H1 (cell line): ENCODE measurements at regions not wholly inside any gene's neighbourhood (a gene's known extent, or its start where the extent isn't known, plus 50 kb on each side); places are given as distances from the start of the nearest gene placed in this dataset.

Experiments
- CHD1 ChIP-seq: IDR thresholded peaks from 2 replicates; pipeline ENCODE4 v1.6.1; 2012; ENCODE audit warnings: low read depth, low read length, improper control_type of control experiment
- CREB1 ChIP-seq: IDR thresholded peaks from 2 replicates; pipeline ENCODE4 v1.6.1; 2012; ENCODE audit warnings: inconsistent platforms
- EZH2 ChIP-seq: fragments of 200-600 bp; sonication (generic); IDR thresholded peaks from 2 replicates; pipeline ENCODE4 v1.7.1; 2012; ENCODE audit warnings: low read depth, mild to moderate bottlenecking, moderate library complexity, low read length, inconsistent platforms; ENCODE audit not compliant: severe bottlenecking
- SP4 ChIP-seq: IDR thresholded peaks from 2 replicates; pipeline ENCODE4 v1.6.1; 2012; ENCODE audit warnings: low read length, inconsistent platforms
- SRF ChIP-seq: IDR thresholded peaks from 2 replicates; pipeline ENCODE4 v1.6.1; 2011; ENCODE audit warnings: mild to moderate bottlenecking, low read depth, low read length, moderate library complexity
- TAF7 ChIP-seq: optimal IDR thresholded peaks from 2 replicates; pipeline ENCODE3; 2011; ENCODE audit warnings: low read depth, mild to moderate bottlenecking, inconsistent platforms, low read length, moderate library complexity, borderline replicate concordance
- TF ChIP-seq, protein P1 (sequence below): fragments of 300-600 bp; sonication (generic); IDR thresholded peaks from 2 replicates; pipeline ENCODE4 v1.7.1; 2012; ENCODE audit warnings: low read length, moderate library complexity, mild to moderate bottlenecking, inconsistent platforms; ENCODE audit not compliant: insufficient replicate concordance
- TF ChIP-seq, protein P2 (sequence below): IDR thresholded peaks from 2 replicates; pipeline ENCODE4 v1.6.1; 2011; ENCODE audit warnings: low read length, improper control_type of control experiment

DNA sequence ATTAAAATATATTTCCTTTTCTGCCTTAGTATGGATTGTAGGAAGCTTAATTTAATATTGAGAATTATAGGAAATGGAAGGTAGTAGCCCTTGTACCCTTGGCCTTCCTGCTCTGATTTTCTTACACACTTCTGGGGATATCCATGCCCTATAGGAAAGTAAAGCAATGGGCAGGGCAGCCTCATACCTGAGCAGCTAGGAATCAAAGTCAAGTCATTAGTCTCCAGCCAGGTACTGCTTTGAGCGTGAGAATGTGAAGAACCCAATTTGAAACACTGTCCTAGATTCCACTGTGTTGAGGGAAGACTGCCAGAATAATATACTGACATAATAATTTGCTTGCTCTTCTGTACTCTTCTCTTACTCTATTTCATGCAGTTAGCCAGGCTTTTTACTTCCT lies 51.0 kb upstream of the L3MBTL3 start (continued):
- TF ChIP-seq, protein P1, sequence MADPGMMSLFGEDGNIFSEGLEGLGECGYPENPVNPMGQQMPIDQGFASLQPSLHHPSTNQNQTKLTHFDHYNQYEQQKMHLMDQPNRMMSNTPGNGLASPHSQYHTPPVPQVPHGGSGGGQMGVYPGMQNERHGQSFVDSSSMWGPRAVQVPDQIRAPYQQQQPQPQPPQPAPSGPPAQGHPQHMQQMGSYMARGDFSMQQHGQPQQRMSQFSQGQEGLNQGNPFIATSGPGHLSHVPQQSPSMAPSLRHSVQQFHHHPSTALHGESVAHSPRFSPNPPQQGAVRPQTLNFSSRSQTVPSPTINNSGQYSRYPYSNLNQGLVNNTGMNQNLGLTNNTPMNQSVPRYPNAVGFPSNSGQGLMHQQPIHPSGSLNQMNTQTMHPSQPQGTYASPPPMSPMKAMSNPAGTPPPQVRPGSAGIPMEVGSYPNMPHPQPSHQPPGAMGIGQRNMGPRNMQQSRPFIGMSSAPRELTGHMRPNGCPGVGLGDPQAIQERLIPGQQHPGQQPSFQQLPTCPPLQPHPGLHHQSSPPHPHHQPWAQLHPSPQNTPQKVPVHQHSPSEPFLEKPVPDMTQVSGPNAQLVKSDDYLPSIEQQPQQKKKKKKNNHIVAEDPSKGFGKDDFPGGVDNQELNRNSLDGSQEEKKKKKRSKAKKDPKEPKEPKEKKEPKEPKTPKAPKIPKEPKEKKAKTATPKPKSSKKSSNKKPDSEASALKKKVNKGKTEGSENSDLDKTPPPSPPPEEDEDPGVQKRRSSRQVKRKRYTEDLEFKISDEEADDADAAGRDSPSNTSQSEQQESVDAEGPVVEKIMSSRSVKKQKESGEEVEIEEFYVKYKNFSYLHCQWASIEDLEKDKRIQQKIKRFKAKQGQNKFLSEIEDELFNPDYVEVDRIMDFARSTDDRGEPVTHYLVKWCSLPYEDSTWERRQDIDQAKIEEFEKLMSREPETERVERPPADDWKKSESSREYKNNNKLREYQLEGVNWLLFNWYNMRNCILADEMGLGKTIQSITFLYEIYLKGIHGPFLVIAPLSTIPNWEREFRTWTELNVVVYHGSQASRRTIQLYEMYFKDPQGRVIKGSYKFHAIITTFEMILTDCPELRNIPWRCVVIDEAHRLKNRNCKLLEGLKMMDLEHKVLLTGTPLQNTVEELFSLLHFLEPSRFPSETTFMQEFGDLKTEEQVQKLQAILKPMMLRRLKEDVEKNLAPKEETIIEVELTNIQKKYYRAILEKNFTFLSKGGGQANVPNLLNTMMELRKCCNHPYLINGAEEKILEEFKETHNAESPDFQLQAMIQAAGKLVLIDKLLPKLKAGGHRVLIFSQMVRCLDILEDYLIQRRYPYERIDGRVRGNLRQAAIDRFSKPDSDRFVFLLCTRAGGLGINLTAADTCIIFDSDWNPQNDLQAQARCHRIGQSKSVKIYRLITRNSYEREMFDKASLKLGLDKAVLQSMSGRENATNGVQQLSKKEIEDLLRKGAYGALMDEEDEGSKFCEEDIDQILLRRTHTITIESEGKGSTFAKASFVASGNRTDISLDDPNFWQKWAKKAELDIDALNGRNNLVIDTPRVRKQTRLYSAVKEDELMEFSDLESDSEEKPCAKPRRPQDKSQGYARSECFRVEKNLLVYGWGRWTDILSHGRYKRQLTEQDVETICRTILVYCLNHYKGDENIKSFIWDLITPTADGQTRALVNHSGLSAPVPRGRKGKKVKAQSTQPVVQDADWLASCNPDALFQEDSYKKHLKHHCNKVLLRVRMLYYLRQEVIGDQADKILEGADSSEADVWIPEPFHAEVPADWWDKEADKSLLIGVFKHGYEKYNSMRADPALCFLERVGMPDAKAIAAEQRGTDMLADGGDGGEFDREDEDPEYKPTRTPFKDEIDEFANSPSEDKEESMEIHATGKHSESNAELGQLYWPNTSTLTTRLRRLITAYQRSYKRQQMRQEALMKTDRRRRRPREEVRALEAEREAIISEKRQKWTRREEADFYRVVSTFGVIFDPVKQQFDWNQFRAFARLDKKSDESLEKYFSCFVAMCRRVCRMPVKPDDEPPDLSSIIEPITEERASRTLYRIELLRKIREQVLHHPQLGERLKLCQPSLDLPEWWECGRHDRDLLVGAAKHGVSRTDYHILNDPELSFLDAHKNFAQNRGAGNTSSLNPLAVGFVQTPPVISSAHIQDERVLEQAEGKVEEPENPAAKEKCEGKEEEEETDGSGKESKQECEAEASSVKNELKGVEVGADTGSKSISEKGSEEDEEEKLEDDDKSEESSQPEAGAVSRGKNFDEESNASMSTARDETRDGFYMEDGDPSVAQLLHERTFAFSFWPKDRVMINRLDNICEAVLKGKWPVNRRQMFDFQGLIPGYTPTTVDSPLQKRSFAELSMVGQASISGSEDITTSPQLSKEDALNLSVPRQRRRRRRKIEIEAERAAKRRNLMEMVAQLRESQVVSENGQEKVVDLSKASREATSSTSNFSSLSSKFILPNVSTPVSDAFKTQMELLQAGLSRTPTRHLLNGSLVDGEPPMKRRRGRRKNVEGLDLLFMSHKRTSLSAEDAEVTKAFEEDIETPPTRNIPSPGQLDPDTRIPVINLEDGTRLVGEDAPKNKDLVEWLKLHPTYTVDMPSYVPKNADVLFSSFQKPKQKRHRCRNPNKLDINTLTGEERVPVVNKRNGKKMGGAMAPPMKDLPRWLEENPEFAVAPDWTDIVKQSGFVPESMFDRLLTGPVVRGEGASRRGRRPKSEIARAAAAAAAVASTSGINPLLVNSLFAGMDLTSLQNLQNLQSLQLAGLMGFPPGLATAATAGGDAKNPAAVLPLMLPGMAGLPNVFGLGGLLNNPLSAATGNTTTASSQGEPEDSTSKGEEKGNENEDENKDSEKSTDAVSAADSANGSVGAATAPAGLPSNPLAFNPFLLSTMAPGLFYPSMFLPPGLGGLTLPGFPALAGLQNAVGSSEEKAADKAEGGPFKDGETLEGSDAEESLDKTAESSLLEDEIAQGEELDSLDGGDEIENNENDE: no peak
- TF ChIP-seq SRF (no peak), TAF7 (no peak), CHD1 (no peak), EZH2 (no peak), CREB1 (no peak), SP4 (no peak)
- TF ChIP-seq, protein P2, sequence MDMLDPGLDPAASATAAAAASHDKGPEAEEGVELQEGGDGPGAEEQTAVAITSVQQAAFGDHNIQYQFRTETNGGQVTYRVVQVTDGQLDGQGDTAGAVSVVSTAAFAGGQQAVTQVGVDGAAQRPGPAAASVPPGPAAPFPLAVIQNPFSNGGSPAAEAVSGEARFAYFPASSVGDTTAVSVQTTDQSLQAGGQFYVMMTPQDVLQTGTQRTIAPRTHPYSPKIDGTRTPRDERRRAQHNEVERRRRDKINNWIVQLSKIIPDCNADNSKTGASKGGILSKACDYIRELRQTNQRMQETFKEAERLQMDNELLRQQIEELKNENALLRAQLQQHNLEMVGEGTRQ: no peak
- TF ChIP-seq, all 59 proteins: peak for 0
